ENCODE measurements at regions not wholly inside any gene's neighbourhood (a gene's known extent, or its start where the extent isn't known, plus 50 kb on each side); places are given as distances from the start of the nearest gene placed in this dataset.

DNA sequence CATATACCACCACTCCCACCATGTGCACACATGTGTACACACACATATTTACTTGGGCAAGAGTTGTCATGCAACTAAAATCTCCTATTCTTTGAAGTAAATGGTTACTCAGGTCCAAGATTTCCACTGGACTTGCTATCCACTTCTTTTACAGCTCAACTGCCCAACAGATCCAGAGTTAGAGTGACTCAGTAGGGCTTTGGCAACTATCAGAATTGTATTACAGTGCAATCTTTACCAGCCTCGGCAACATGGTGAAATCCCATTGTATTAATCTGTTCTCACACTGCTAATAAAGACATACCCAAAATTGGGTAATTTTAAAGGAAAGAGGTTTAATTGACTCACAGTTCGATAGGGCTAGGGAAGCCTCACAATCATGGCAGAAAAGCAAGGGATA, 51.9 kb upstream of the ABLIM1 start:
- TF ChIP-seq EP300 (IDR thresholded peaks at IDR 0.05; ENCODE audit: borderline replicate concordance in 1 of 2, low read depth in 2 of 2, low read length in 2 of 2) (no peak), SUZ12 (IDR thresholded peaks at IDR 0.05; ENCODE audit: low read length) (no peak), POLR2AphosphoS5 (IDR thresholded peaks at IDR 0.05; ENCODE audit: low read depth, low read length) (no peak)
- TF ChIP-seq, protein P1, sequence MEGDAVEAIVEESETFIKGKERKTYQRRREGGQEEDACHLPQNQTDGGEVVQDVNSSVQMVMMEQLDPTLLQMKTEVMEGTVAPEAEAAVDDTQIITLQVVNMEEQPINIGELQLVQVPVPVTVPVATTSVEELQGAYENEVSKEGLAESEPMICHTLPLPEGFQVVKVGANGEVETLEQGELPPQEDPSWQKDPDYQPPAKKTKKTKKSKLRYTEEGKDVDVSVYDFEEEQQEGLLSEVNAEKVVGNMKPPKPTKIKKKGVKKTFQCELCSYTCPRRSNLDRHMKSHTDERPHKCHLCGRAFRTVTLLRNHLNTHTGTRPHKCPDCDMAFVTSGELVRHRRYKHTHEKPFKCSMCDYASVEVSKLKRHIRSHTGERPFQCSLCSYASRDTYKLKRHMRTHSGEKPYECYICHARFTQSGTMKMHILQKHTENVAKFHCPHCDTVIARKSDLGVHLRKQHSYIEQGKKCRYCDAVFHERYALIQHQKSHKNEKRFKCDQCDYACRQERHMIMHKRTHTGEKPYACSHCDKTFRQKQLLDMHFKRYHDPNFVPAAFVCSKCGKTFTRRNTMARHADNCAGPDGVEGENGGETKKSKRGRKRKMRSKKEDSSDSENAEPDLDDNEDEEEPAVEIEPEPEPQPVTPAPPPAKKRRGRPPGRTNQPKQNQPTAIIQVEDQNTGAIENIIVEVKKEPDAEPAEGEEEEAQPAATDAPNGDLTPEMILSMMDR (IDR thresholded peaks at IDR 0.05; ENCODE audit: control extremely low read depth in 1 of 3, insufficient read depth in 1 of 3, low read depth in 1 of 3, low read length in 3 of 3) = no peak
- TF ChIP-seq, protein P2, sequence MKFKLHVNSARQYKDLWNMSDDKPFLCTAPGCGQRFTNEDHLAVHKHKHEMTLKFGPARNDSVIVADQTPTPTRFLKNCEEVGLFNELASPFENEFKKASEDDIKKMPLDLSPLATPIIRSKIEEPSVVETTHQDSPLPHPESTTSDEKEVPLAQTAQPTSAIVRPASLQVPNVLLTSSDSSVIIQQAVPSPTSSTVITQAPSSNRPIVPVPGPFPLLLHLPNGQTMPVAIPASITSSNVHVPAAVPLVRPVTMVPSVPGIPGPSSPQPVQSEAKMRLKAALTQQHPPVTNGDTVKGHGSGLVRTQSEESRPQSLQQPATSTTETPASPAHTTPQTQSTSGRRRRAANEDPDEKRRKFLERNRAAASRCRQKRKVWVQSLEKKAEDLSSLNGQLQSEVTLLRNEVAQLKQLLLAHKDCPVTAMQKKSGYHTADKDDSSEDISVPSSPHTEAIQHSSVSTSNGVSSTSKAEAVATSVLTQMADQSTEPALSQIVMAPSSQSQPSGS (IDR thresholded peaks at IDR 0.05; ENCODE audit: low read length) = no peak
